HepG2 (cell line): ENCODE measurements at regions not wholly inside any gene's neighbourhood (a gene's known extent, or its start where the extent isn't known, plus 50 kb on each side); places are given as distances from the start of the nearest gene placed in this dataset.

Source experiments
- ATAC-seq: fragments of 200-7000 bp; cut with Tn5 transposase; 3 replicates; pipeline ENCODE4 v1.9.1; 2020; ENCODE audit warnings: mild to moderate bottlenecking, moderate library complexity
- BruUV-seq: library from RNA; stranded (reverse); fragments of 400-500 nt; replicated peaks from 2 replicates; lab custom pipeline; 2021; lab: Mats Ljungman, UMichigan
- CTCF ChIA-PET: fragments of 300-600 bp; formaldehyde crosslinking; extraction: SDS; loops from one replicate; lab custom pipeline; 2021; ENCODE audit warnings: low total read pairs, inconsistent platforms, low intra/inter-chr PET ratio; lab: Yijun Ruan, JAX
- POLR2A ChIA-PET: fragments of 350-600 bp; sonication (Branson Sonifier 250); formaldehyde crosslinking; loops from one replicate; lab custom pipeline; 2020; ENCODE audit warnings: antibody characterized with exemption, inconsistent platforms; lab: Yijun Ruan, JAX
- DNase-seq: peaks from one replicate; pipeline ENCODE4 v3.0.0-alpha.2; 2015; ENCODE audit warnings: low spot score
- FAIRE-seq: peaks from 3 replicates; lab custom pipeline; 2011; peaks lifted over from hg19 to GRCh38; lab: Jason Lieb, UNC
- H2AFZ ChIP-seq: one replicate; pipeline ENCODE4 v1.6.1; 2011; ENCODE audit warnings: low read length, inconsistent platforms
- H3K27ac ChIP-seq: fragments of 300-600 bp; 3 replicates; pipeline ENCODE4 v1.8.0; 2011; ENCODE audit warnings: mixed run types, mild to moderate bottlenecking, mixed read lengths, low read length, inconsistent platforms; ENCODE audit not compliant: insufficient read depth; ENCODE audit errors: extremely low read length
- H3K27me3 ChIP-seq, 2 experiments: fragments of 200-600 bp in 1 of 2; 2 replicates in 1 of 2; 3 replicates in 1 of 2; pipeline versions ENCODE4 v1.6.0 to v1.8.0; 2011; ENCODE audit warnings: low read length in 2 of 2, mild to moderate bottlenecking in 2 of 2, moderate library complexity in 2 of 2, inconsistent platforms in 1 of 2; ENCODE audit not compliant: insufficient read depth in 2 of 2, control insufficient read depth in 1 of 2
- H3K36me3 ChIP-seq, 2 experiments: fragments of 200-600 bp in 1 of 2; replicated peaks in 1 of 2; 2 replicates in 1 of 2; 3 replicates in 1 of 2; pipeline versions ENCODE4 v1.5.1 to v1.8.0; 2011; ENCODE audit warnings: low read length in 2 of 2, inconsistent platforms in 1 of 2; ENCODE audit not compliant: insufficient read depth in 2 of 2, control insufficient read depth in 1 of 2
- H3K4me1 ChIP-seq: 2 replicates; pipeline ENCODE4 v1.5.1; 2012; ENCODE audit warnings: low read length, inconsistent platforms; ENCODE audit not compliant: insufficient read depth
- H3K4me2 ChIP-seq: 2 replicates; pipeline ENCODE4 v1.6.0; 2011; ENCODE audit warnings: low read depth, low read length, inconsistent platforms
- H3K4me3 ChIP-seq, 3 experiments: fragments of 200-600 bp in 1 of 3; sonication (generic), shearing (Covaris generic) in 1 of 3; replicated peaks in 1 of 3; 2 replicates each; pipeline ENCODE4 v1.5.1; 2011 to 2016; ENCODE audit warnings: low read length in 3 of 3, inconsistent platforms in 2 of 3, low read depth in 2 of 3, mild to moderate bottlenecking in 2 of 3, control low read depth in 1 of 3, mixed read lengths in 1 of 3; ENCODE audit not compliant: insufficient read depth in 1 of 3
- H3K79me2 ChIP-seq: one replicate; pipeline ENCODE4 v1.6.1; 2011; ENCODE audit warnings: low read length, inconsistent platforms; ENCODE audit not compliant: insufficient read depth
- H3K9ac ChIP-seq: 2 replicates; pipeline ENCODE4 v1.6.0; 2011; ENCODE audit warnings: mild to moderate bottlenecking, low read depth, low read length, inconsistent platforms; ENCODE audit not compliant: insufficient read depth
- H3K9me3 ChIP-seq: 2 replicates; pipeline ENCODE4 v1.5.1; 2012; ENCODE audit warnings: mild to moderate bottlenecking, low read length
- H4K20me1 ChIP-seq: 2 replicates; pipeline ENCODE4 v1.6.0; 2011; ENCODE audit warnings: inconsistent platforms, mild to moderate bottlenecking, low read length, moderate library complexity; ENCODE audit not compliant: insufficient read depth
- ATM ChIP-seq: fragments of 450-650 bp; IDR thresholded peaks from 2 replicates; pipeline ENCODE4 v1.7.1; 2017; ENCODE audit warnings: mild to moderate bottlenecking, borderline replicate concordance
- ATRX ChIP-seq: sonication (generic); formaldehyde crosslinking; IDR thresholded peaks from 2 replicates; pipeline ENCODE4 v1.4.0; 2020; ENCODE audit warnings: missing genetic modification reagents, borderline replicate concordance
- CTCF ChIP-seq: sonication (generic); formaldehyde crosslinking; IDR thresholded peaks from 2 replicates; pipeline ENCODE4 v1.5.0; 2020; ENCODE audit warnings: mild to moderate bottlenecking, missing genetic modification reagents, moderate library complexity
- FOXK2 ChIP-seq: fragments of 450-650 bp; IDR thresholded peaks from 2 replicates; pipeline ENCODE4 v1.6.1; 2016
- HIVEP1 ChIP-seq: sonication (generic); formaldehyde crosslinking; IDR thresholded peaks from 2 replicates; pipeline ENCODE4 v1.4.0; 2020; ENCODE audit warnings: mild to moderate bottlenecking, missing genetic modification reagents
- MBD4 ChIP-seq: IDR thresholded peaks from 2 replicates; pipeline ENCODE4 v1.6.1; 2012; ENCODE audit warnings: low read length, inconsistent platforms, borderline replicate concordance
- MXI1 ChIP-seq: IDR thresholded peaks from 3 replicates; pipeline ENCODE4 v1.6.1; 2012; ENCODE audit warnings: low read depth, low read length, inconsistent platforms, borderline replicate concordance
- PCBP1 ChIP-seq: fragments of 200-400 bp; formaldehyde crosslinking; IDR thresholded peaks from 2 replicates; pipeline ENCODE4 v1.6.1; 2017; ENCODE audit warnings: mild to moderate bottlenecking, low read depth, low read length, borderline replicate concordance
- RAD21 ChIP-seq: fragments of 450-650 bp; formaldehyde crosslinking; IDR thresholded peaks from 2 replicates; pipeline ENCODE4 v1.5.0; 2020; ENCODE audit warnings: mild to moderate bottlenecking
- TBX2 ChIP-seq: sonication (generic); formaldehyde crosslinking; IDR thresholded peaks from 2 replicates; pipeline ENCODE4 v1.5.0; 2020; ENCODE audit warnings: missing genetic modification reagents, mild to moderate bottlenecking, borderline replicate concordance
- ZBTB10 ChIP-seq: sonication (generic); formaldehyde crosslinking; IDR thresholded peaks from 2 replicates; pipeline ENCODE4 v1.4.0; 2020; ENCODE audit warnings: missing genetic modification reagents, borderline replicate concordance
- ZIK1 ChIP-seq: sonication (generic); formaldehyde crosslinking; IDR thresholded peaks from 2 replicates; pipeline ENCODE4 v1.5.0; 2020; ENCODE audit warnings: mild to moderate bottlenecking, low read depth, missing genetic modification reagents, borderline replicate concordance
- ZNF7 ChIP-seq: IDR thresholded peaks from 2 replicates; pipeline ENCODE4 v1.6.1; 2016; ENCODE audit warnings: missing biosample characterization, missing genetic modification reagents
- WGBS: methylation state at CpG from one replicate; pipeline ENCODE4 v1.1.6; 2017; ENCODE audit warnings: low lambda C conversion rate; 5-methylcytosine and 5-hydroxymethylcytosine counted together
- in situ Hi-C: cut with HindIII; loops from 2 replicates; pipeline ENCODE4 v1.10.0; 2017; ENCODE audit warnings: low pct_unique_long_range_greater_than_20kb; ENCODE audit not compliant: extremely low pct_ligation_motif_present
- intact Hi-C: fragments of 100-400 bp; cut with micrococcal nuclease; formaldehyde crosslinking; loops from one replicate; pipeline ENCODE4 v1.10.0; 2022; ENCODE audit not compliant: unreplicated experiment

DNA sequence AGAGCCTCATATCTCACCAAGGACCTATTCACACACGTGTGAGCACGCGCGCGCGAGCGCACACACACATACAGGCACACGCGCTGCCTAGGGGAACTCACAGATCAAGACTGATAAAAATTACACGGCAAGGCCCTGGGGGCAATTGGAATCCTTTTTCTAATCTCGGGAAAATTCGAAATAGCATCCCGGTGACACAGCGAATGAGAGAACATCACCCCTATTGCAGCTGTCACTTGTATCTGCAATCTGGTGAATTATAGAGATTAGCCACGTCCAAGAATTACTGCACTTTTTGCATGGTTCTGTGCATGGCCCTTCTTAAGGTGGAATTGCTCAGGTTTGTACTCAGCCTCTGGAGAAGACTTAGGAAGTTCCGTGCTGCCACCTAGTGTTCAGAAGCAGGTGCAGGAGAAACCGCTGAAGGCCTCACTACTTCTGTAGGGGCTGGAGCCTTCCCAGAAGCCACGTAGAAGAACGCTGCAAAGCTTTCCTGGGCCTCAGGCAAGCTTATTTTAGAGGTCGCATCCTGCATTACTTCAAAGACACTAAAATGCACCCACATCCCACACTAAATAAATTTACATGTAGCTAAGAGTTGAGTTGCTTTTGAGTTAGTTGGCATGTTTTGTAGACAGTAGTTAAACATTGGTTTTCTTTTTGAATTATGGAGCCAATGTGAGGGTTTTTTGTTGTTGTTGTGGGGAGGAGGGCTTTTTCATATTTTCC is 229.2 kb upstream of the CAMK1G start (continued):
- TF ChIP-seq MBD4: no peak
- peak; percentile 75 for TF ChIP-seq CTCF (CRISPR knock-in tag)
- no peak for TF ChIP-seq ZBTB10 (CRISPR knock-in tag)
- TF ChIP-seq RAD21: 0 out of 2 replicates have a peak, but pooled peaks have one; percentile 32
- TF ChIP-seq FOXK2: no peak
- TF ChIP-seq HIVEP1 (CRISPR knock-in tag): no peak
- TF ChIP-seq, all 625 proteins: peak for 7

DNA sequence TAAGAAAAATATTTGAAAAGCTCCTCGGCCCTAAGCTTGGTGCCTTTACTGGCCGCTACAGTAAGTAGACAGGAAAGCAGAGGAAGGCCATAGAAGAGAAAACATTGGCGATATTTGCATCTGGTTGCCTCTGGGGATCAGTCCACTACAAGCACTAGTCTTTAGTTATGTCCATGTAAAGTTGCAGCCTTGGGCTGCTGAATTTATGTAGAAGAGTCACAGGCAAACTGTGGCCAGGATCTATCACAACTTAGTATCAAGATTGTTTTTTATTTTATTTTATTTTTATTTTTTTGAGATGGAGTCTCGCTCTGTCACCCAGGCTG is 228.7 kb upstream of the CAMK1G start:
- intact Hi-C loops: loop anchor here (10.0 kb wide), 1 partner anchor 1000 kb away; no protein-coding TSS in a partner anchor
- TF ChIP-seq ATRX (CRISPR knock-in tag) (no peak), ATM (no peak), TBX2 (no peak), PCBP1 (no peak), ZIK1 (CRISPR knock-in tag) (no peak), MXI1 (no peak), ZNF7 (CRISPR knock-in tag) (no peak)
- TF ChIP-seq, all 625 proteins: peak for 0
- WGBS: 31% methylated on average over 4 of the region's 4 CpGs
- no peak for ATAC-seq
- Histone ChIP-seq H3K4me2 (no peak overlapping the region), H2AFZ (no peak overlapping the region), H3K27me3 (no peaks in the 10 kb centered on the region), H3K4me1 (no peaks in the 10 kb centered on the region), H3K9ac (no peak overlapping the region), H3K4me3 (no peak overlapping the region), H3K36me3 (no peaks in the 10 kb centered on the region), H4K20me1 (no peaks in the 10 kb centered on the region), H3K79me2 (no peaks in the 10 kb centered on the region), H3K9me3 (no peaks in the 10 kb centered on the region), H3K27ac (no peak overlapping the region)
- in situ Hi-C loops: no loop called here
- CTCF ChIA-PET: no interaction called here
- no peak for FAIRE-seq
- DNase-seq: no peak
- POLR2A ChIA-PET: no interaction called here
- BruUV-seq: no TSS peak
